ENCODE measurements at regions not wholly inside any gene's neighbourhood (a gene's known extent, or its start where the extent isn't known, plus 50 kb on each side); places are given as distances from the start of the nearest gene placed in this dataset.

DNA sequence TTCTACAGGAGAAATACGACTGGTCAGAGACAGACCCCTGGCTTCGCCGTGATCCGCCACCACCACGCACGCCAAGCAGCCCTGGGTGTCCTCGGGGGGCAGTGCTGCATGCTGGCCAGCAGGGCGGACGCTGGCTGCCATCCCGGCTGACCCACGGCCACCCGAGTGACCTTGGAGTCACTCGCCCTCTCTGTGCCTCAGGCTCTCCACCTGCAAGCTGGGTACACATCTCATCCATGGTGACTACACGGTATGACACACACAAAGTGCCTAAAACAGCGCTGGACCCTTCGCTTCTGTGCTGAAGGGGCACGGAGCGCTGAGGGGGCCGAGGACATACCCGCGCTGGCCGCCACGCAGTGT, 62.0 kb upstream of the RNF32 start:
- H3K4me2 ChIP-seq (ENCODE audit: insufficient read depth, low read length, poor library complexity, severe bottlenecking), result no peak overlapping the region
- H3K27ac ChIP-seq (replicated peaks; ENCODE audit: low read length), result no peak overlapping the region
- H2BK120ac ChIP-seq (ENCODE audit: low read depth, low read length), result no peak overlapping the region
- H3K23ac ChIP-seq (ENCODE audit: low read depth, low read length, poor library complexity), result peak overlapping the region; percentile 49
- no peak overlapping the region for H4K8ac ChIP-seq (ENCODE audit: low read depth, low read length)
- peaks cover 0 to 6% of the 10 kb centered on the region in 2 donors for H3K4me1 ChIP-seq (ENCODE audit: control insufficient read depth in 2 of 2, insufficient read depth in 1 of 2, low read depth in 1 of 2, low read length in 2 of 2)
- no peaks in the 10 kb centered on the region for H3K36me3 ChIP-seq (replicated peaks in 1 of 2; ENCODE audit: control insufficient read depth in 2 of 2, insufficient read depth in 2 of 2, low read length in 2 of 2)
- H3K9ac ChIP-seq (ENCODE audit: low read depth, low read length, poor library complexity), result peak overlapping the region; percentile 72
- H3K4ac ChIP-seq (ENCODE audit: low read length), result no peak overlapping the region
- no peak for DNase-seq (ENCODE audit: low spot score)
- H3K9me3 ChIP-seq (replicated peaks in 1 of 2; ENCODE audit: control insufficient read depth in 2 of 2, insufficient read depth in 1 of 2, low read depth in 1 of 2, low read length in 2 of 2), result no peaks in the 10 kb centered on the region
- no peak overlapping the region for H4K91ac ChIP-seq (ENCODE audit: low read depth, low read length, poor library complexity)
- H3K18ac ChIP-seq (ENCODE audit: low read length), result peak overlapping the region; percentile 77
- peaks cover 2% of the 10 kb centered on the region for H3K79me1 ChIP-seq (ENCODE audit: low read depth, low read length)
- H3K27me3 ChIP-seq (ENCODE audit: control insufficient read depth in 3 of 3, insufficient read depth in 3 of 3, low read depth in 1 of 3, low read length in 3 of 3), result no peaks in the 10 kb centered on the region
- H2BK12ac ChIP-seq (ENCODE audit: low read length), result no peak overlapping the region
- H2BK15ac ChIP-seq (ENCODE audit: low read length), result peak overlapping the region; percentile 63
- H2BK5ac ChIP-seq (ENCODE audit: low read length), result no peak overlapping the region
- no peak overlapping the region for H3K14ac ChIP-seq (ENCODE audit: low read length)
- H2AFZ ChIP-seq (ENCODE audit: low read length), result no peak overlapping the region
- peak overlapping the region in 1 of 2 donors; percentile 10 for H3K4me3 ChIP-seq (ENCODE audit: low read length in 2 of 2)
- WGBS, 2 donors (ENCODE audit: extremely low coverage in 2 of 2, insufficient read length in 2 of 2, insufficient replicate concordance in 1 of 2), result no CpG with 5 or more reads among the region's 23 CpGs
- H2AK5ac ChIP-seq (ENCODE audit: low read depth, low read length), result peak overlapping the region; percentile 30

DNA sequence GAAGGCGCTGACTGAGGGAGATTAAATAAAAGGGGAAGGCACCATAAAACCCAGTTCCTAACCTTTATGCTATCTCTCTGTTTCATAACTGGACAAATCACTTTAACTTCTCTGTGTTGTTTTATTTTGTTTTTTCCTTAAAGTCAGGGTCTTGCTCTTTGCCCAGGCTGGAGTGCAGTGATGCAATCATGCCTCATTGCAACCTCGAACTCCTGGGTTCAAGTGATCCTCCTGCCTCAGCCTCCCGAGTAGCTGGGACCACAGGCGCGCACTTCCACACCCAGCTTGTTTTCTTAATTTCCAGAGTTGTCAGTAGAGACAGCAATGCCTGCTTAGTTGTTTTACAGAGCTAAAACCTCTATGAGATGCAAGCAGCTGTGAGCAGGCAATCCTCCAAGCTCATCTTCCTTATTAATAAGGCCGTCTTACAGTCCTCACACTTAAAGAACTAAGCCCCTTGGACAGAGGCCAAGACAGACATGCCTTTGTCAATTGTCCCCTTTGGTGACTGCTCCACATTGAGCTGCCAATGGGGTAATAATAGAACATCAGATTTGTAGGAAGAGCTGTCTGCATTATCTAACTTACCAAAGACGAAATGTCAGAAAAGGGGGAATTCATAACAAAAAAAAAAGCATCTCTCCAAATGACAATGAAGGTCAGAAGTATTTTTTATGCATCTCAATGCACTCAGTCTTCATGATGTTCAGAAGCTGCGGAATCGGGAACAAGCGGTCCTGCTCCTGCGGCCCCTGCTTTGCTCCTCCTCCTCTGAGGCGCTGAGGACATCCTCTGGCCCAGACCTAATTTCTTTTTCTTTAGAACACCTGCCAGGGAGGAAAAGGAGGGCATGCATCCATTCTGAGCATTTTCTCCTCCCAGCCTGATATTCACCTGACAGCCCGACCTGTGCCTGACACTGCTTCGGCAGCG, 62.7 kb upstream of the RNF32 start:
- no peak overlapping the region for H4K91ac ChIP-seq (ENCODE audit: low read depth, low read length, poor library complexity)
- H3K9me3 ChIP-seq (replicated peaks in 1 of 2; ENCODE audit: control insufficient read depth in 2 of 2, insufficient read depth in 1 of 2, low read depth in 1 of 2, low read length in 2 of 2), result no peaks in the 10 kb centered on the region
- H3K4ac ChIP-seq (ENCODE audit: low read length), result no peak overlapping the region
- H3K4me2 ChIP-seq (ENCODE audit: insufficient read depth, low read length, poor library complexity, severe bottlenecking), result no peak overlapping the region
- H3K14ac ChIP-seq (ENCODE audit: low read length), result no peak overlapping the region
- no peak overlapping the region for H4K8ac ChIP-seq (ENCODE audit: low read depth, low read length)
- no peaks in the 10 kb centered on the region for H3K36me3 ChIP-seq (replicated peaks in 1 of 2; ENCODE audit: control insufficient read depth in 2 of 2, insufficient read depth in 2 of 2, low read length in 2 of 2)
- H2BK5ac ChIP-seq (ENCODE audit: low read length), result no peak overlapping the region
- no peaks in the 10 kb centered on the region for H3K27me3 ChIP-seq (ENCODE audit: control insufficient read depth in 3 of 3, insufficient read depth in 3 of 3, low read depth in 1 of 3, low read length in 3 of 3)
- no peak overlapping the region for H2BK12ac ChIP-seq (ENCODE audit: low read length)
- peak overlapping the region; percentile 77 for H3K18ac ChIP-seq (ENCODE audit: low read length)
- no CpG with 5 or more reads among the region's 15 CpGs for WGBS, 2 donors (ENCODE audit: extremely low coverage in 2 of 2, insufficient read length in 2 of 2, insufficient replicate concordance in 1 of 2)
- peaks cover 0 to 7% of the 10 kb centered on the region in 2 donors for H3K4me1 ChIP-seq (ENCODE audit: control insufficient read depth in 2 of 2, insufficient read depth in 1 of 2, low read depth in 1 of 2, low read length in 2 of 2)
- H3K4me3 ChIP-seq (ENCODE audit: low read length in 2 of 2), result no peak overlapping the region
- H2BK15ac ChIP-seq (ENCODE audit: low read length), result no peak overlapping the region
- H2AK5ac ChIP-seq (ENCODE audit: low read depth, low read length), result peak overlapping the region; percentile 30
- no peak overlapping the region for H3K27ac ChIP-seq (replicated peaks; ENCODE audit: low read length)
- H3K23ac ChIP-seq (ENCODE audit: low read depth, low read length, poor library complexity), result peak overlapping the region; percentile 49
- peaks cover 2% of the 10 kb centered on the region for H3K79me1 ChIP-seq (ENCODE audit: low read depth, low read length)
- DNase-seq (ENCODE audit: low spot score), result no peak
- H2BK120ac ChIP-seq (ENCODE audit: low read depth, low read length), result no peak overlapping the region
- no peak overlapping the region for H3K9ac ChIP-seq (ENCODE audit: low read depth, low read length, poor library complexity)
- H2AFZ ChIP-seq (ENCODE audit: low read length), result no peak overlapping the region

DNA sequence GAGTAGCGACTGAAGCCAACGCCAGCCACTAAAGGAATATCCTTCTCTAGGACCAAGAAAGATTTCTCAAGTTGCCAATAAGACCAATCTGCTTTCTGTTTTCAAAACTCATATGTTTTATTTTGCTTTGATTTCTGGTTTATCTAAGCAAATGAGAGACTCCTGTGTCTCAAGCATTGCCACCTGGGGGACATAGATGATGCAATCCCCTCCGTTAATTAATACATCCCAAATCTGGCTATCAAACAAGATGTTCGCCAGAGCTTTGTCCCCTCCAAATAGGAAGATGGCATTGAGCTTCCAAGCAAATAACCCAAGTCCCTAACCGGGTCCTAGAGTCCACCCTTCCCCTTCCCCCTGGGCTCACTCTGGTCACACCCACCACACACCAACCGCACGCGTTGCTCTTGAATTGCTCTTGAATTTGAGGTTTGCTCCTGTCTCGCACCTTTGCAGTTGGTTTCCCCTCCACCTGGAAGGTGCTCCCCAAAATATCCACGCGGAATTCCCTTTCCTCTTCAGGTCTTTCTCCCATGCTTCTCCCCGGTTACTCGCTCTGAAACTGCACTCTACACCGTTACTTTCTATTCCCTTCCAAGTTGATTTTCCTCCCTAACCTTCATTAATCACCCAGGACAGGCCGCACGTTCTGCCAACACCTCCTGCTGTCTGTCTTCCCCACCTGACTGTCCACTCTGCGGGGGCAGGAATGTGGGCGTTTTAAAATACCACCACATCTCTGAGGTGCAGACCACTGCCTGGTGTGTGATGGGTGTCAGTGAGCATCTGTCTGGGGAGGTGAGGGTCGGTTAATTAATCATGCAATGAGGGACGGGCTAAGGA, 64.1 kb upstream of the RNF32 start:
- Histone ChIP-seq H2BK15ac (ENCODE audit: low read length) (no peak overlapping the region), H3K4me2 (ENCODE audit: insufficient read depth, low read length, poor library complexity, severe bottlenecking) (no peak overlapping the region), H2BK120ac (ENCODE audit: low read depth, low read length) (no peak overlapping the region), H2AFZ (ENCODE audit: low read length) (no peak overlapping the region), H3K18ac (ENCODE audit: low read length) (no peak overlapping the region), H4K91ac (ENCODE audit: low read depth, low read length, poor library complexity) (no peak overlapping the region), H2BK12ac (ENCODE audit: low read length) (no peak overlapping the region), H3K27ac (replicated peaks; ENCODE audit: low read length) (no peak overlapping the region), H3K4me3 (ENCODE audit: low read length in 2 of 2) (no peak overlapping the region), H3K9me3 (replicated peaks in 1 of 2; ENCODE audit: control insufficient read depth in 2 of 2, insufficient read depth in 1 of 2, low read depth in 1 of 2, low read length in 2 of 2) (no peaks in the 10 kb centered on the region), H3K27me3 (ENCODE audit: control insufficient read depth in 3 of 3, insufficient read depth in 3 of 3, low read depth in 1 of 3, low read length in 3 of 3) (no peaks in the 10 kb centered on the region), H4K8ac (ENCODE audit: low read depth, low read length) (no peak overlapping the region), H3K14ac (ENCODE audit: low read length) (no peak overlapping the region), H3K9ac (ENCODE audit: low read depth, low read length, poor library complexity) (no peak overlapping the region), H2AK5ac (ENCODE audit: low read depth, low read length) (no peak overlapping the region), H2BK5ac (ENCODE audit: low read length) (no peak overlapping the region), H3K4ac (ENCODE audit: low read length) (no peak overlapping the region), H3K36me3 (replicated peaks in 1 of 2; ENCODE audit: control insufficient read depth in 2 of 2, insufficient read depth in 2 of 2, low read length in 2 of 2) (no peaks in the 10 kb centered on the region), H3K4me1 (ENCODE audit: control insufficient read depth in 2 of 2, insufficient read depth in 1 of 2, low read depth in 1 of 2, low read length in 2 of 2) (peaks cover 0 to 7% of the 10 kb centered on the region in 2 donors), H3K23ac (ENCODE audit: low read depth, low read length, poor library complexity) (peak overlapping the region; percentile 9), H3K79me1 (ENCODE audit: low read depth, low read length) (peaks cover 2% of the 10 kb centered on the region)
- WGBS, 2 donors (ENCODE audit: extremely low coverage in 2 of 2, insufficient read length in 2 of 2, insufficient replicate concordance in 1 of 2), result no CpG with 5 or more reads among the region's 20 CpGs
- DNase-seq (ENCODE audit: low spot score), result no peak

DNA sequence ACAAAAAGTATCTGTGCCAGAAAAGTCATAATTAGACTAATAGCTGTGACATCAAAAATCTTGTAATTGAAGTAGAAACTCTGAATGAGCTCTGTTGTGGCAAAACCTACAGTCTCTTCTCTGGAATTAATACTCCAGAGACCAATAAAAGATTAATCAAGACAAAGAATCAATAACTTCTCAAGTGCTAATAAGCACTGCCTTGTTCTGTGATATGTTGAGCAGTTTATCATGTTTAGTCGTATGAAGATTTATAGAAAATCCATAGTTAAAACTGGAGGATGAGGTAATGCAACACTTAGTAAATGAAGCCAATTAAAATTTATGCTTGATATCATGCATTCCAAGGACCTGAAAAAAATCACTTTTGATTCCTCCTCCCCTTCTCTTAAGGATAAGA, 72.3 kb upstream of the RNF32 start:
- Histone ChIP-seq H3K9ac (ENCODE audit: low read depth, low read length, poor library complexity) (no peak overlapping the region), H3K79me1 (ENCODE audit: low read depth, low read length) (no peaks in the 10 kb centered on the region), H3K18ac (ENCODE audit: low read length) (no peak overlapping the region), H4K91ac (ENCODE audit: low read depth, low read length, poor library complexity) (no peak overlapping the region), H3K4ac (ENCODE audit: low read length) (no peak overlapping the region), H3K4me1 (ENCODE audit: control insufficient read depth in 2 of 2, insufficient read depth in 1 of 2, low read depth in 1 of 2, low read length in 2 of 2) (peaks cover 0 to 1% of the 10 kb centered on the region in 2 donors), H3K23ac (ENCODE audit: low read depth, low read length, poor library complexity) (no peak overlapping the region), H3K9me3 (replicated peaks in 1 of 2; ENCODE audit: control insufficient read depth in 2 of 2, insufficient read depth in 1 of 2, low read depth in 1 of 2, low read length in 2 of 2) (peaks cover 2 to 6% of the 10 kb centered on the region in 2 donors), H3K4me3 (ENCODE audit: low read length in 2 of 2) (no peak overlapping the region), H2BK15ac (ENCODE audit: low read length) (no peak overlapping the region), H3K4me2 (ENCODE audit: insufficient read depth, low read length, poor library complexity, severe bottlenecking) (no peak overlapping the region), H2BK5ac (ENCODE audit: low read length) (no peak overlapping the region), H3K27me3 (ENCODE audit: control insufficient read depth in 3 of 3, insufficient read depth in 3 of 3, low read depth in 1 of 3, low read length in 3 of 3) (no peaks in the 10 kb centered on the region), H2BK12ac (ENCODE audit: low read length) (no peak overlapping the region), H3K36me3 (replicated peaks in 1 of 2; ENCODE audit: control insufficient read depth in 2 of 2, insufficient read depth in 2 of 2, low read length in 2 of 2) (no peaks in the 10 kb centered on the region), H3K27ac (replicated peaks; ENCODE audit: low read length) (no peak overlapping the region), H2BK120ac (ENCODE audit: low read depth, low read length) (no peak overlapping the region), H4K8ac (ENCODE audit: low read depth, low read length) (no peak overlapping the region), H2AFZ (ENCODE audit: low read length) (no peak overlapping the region), H2AK5ac (ENCODE audit: low read depth, low read length) (no peak overlapping the region), H3K14ac (ENCODE audit: low read length) (no peak overlapping the region)
- no peak for DNase-seq (ENCODE audit: low spot score)
- no CpG with 5 or more reads among the region's 1 CpG for WGBS, 2 donors (ENCODE audit: extremely low coverage in 2 of 2, insufficient read length in 2 of 2, insufficient replicate concordance in 1 of 2)
